ENCODE measurements at regions not wholly inside any gene's neighbourhood (a gene's known extent, or its start where the extent isn't known, plus 50 kb on each side); places are given as distances from the start of the nearest gene placed in this dataset.

- no peak for ATAC-seq
- TF ChIP-seq CREB5 (CRISPR knock-in tag; IDR thresholded peaks at IDR 0.05; ENCODE audit: low read depth) = no peak
- TF ChIP-seq CSDC2 (CRISPR knock-in tag; IDR thresholded peaks at IDR 0.05) = no peak
- no peak for TF ChIP-seq SNAI2 (CRISPR knock-in tag; IDR thresholded peaks at IDR 0.05)
- TF ChIP-seq TCF4 (CRISPR knock-in tag; IDR thresholded peaks at IDR 0.05; ENCODE audit: borderline replicate concordance) = no peak
- no peak for TF ChIP-seq POU6F1 (CRISPR knock-in tag; IDR thresholded peaks at IDR 0.05; ENCODE audit: borderline replicate concordance, low read depth)
These were observed 496.5 kb upstream of the TBL1XR1 start for GRCh38 chr3:177693616-177694264.

- no peak for TF ChIP-seq ZNF8 (CRISPR knock-in tag; IDR thresholded peaks at IDR 0.05)
- TF ChIP-seq SNAI2 (CRISPR knock-in tag; IDR thresholded peaks at IDR 0.05) = no peak
- no peak for TF ChIP-seq TCF4 (CRISPR knock-in tag; IDR thresholded peaks at IDR 0.05; ENCODE audit: borderline replicate concordance)
- no peak for TF ChIP-seq CSDC2 (CRISPR knock-in tag; IDR thresholded peaks at IDR 0.05)
- TF ChIP-seq ESRRG (CRISPR knock-in tag; IDR thresholded peaks at IDR 0.05) = no peak
- TF ChIP-seq PATZ1 (CRISPR knock-in tag; IDR thresholded peaks at IDR 0.05; ENCODE audit: borderline replicate concordance) = no peak
- no peak for TF ChIP-seq ZC3H10 (CRISPR knock-in tag; IDR thresholded peaks at IDR 0.05)
- TF ChIP-seq PPARA (CRISPR knock-in tag; IDR thresholded peaks at IDR 0.05; ENCODE audit: borderline replicate concordance) = no peak
- no peak for TF ChIP-seq BACH2 (CRISPR knock-in tag; IDR thresholded peaks at IDR 0.05; ENCODE audit: borderline replicate concordance)
- no peak for TF ChIP-seq POU6F1 (CRISPR knock-in tag; IDR thresholded peaks at IDR 0.05; ENCODE audit: borderline replicate concordance, low read depth)
- no peak for TF ChIP-seq CREB5 (CRISPR knock-in tag; IDR thresholded peaks at IDR 0.05; ENCODE audit: low read depth)
- TF ChIP-seq GLIS3 (CRISPR knock-in tag; IDR thresholded peaks at IDR 0.05) = no peak
- no peak for TF ChIP-seq ZNF565 (CRISPR knock-in tag; conservative IDR thresholded peaks at IDR 0.05; ENCODE audit: low read depth)
- no peak for TF ChIP-seq TOX (CRISPR knock-in tag; IDR thresholded peaks at IDR 0.05; ENCODE audit: borderline replicate concordance)
- no peak for TF ChIP-seq ARNTL (CRISPR knock-in tag; IDR thresholded peaks at IDR 0.05; ENCODE audit: borderline replicate concordance, low read depth)
- TF ChIP-seq CSRNP3 (CRISPR knock-in tag; IDR thresholded peaks at IDR 0.05) = no peak
- TF ChIP-seq RARB (CRISPR knock-in tag; IDR thresholded peaks at IDR 0.05) = no peak
- TF ChIP-seq ZFP30 (CRISPR knock-in tag; IDR thresholded peaks at IDR 0.05) = no peak
- ATAC-seq = no peak
These were observed 497.0 kb upstream of the TBL1XR1 start for GRCh38 chr3:177694316-177694715.

GRCh38 chr3:177694951-177695350 is 497.7 kb upstream of the TBL1XR1 start:
- no peak for ATAC-seq
- TF ChIP-seq TSHZ2 (CRISPR knock-in tag; IDR thresholded peaks at IDR 0.05) = no peak
- TF ChIP-seq ESRRG (CRISPR knock-in tag; IDR thresholded peaks at IDR 0.05) = no peak

Data from SK-N-SH treated with all-trans-retinoic acid at 6 μM for 48 hours (cell line).